ENCODE measurements at regions not wholly inside any gene's neighbourhood (a gene's known extent, or its start where the extent isn't known, plus 50 kb on each side); places are given as distances from the start of the nearest gene placed in this dataset.

DNA sequence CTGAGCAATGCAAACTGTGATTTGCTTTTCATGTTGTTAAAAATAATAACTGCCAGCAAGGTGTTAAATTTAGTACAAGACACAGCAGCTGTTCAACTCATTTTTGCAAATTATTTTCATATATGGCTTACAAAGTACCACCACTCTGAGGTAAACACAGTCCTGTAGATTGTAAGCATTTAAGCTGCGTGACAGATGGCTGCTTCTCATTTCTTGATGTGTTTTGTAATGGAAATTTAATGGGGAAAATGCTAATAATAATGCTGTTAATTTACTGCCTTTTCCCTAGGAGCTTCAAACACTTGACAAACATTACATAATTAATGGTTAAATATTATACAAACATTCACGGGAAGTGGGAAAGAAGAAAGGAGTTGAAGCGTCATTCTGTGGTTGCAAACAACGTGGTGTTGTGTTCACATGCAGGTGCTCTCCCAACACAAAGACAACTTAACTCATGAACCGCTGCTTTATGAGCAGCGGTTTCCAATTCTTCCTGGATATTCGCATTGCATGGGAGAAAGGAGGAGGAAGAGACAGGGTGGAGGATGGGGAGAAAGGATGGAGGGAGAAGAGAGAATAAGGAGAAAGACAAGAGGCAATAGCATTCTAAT lies 236.8 kb upstream of the VCX start:
- H3K4me1 ChIP-seq (ENCODE audit: control insufficient read depth, extremely low read depth, insufficient read depth, low read length) = no peaks in the 10 kb centered on the region
- intact Hi-C loops (cut with micrococcal nuclease) = no loop called here
- TF ChIP-seq FOS (IDR thresholded peaks at IDR 0.05; ENCODE audit: borderline replicate concordance, insufficient read depth, low read length) = no peak
- no peak for TF ChIP-seq EZH2 (IDR thresholded peaks at IDR 0.05; ENCODE audit: borderline replicate concordance, low read depth, low read length, severe bottlenecking)
- no peak for TF ChIP-seq MYC (IDR thresholded peaks at IDR 0.05; ENCODE audit: low read depth, low read length)
- no peak for TF ChIP-seq JUN (IDR thresholded peaks at IDR 0.05; ENCODE audit: borderline replicate concordance, insufficient read depth, insufficient read length, low read depth)
- TF ChIP-seq POLR2A (IDR thresholded peaks at IDR 0.05; ENCODE audit: low read depth, low read length) = no peak
- no peak for TF ChIP-seq GATA2 (IDR thresholded peaks at IDR 0.05; ENCODE audit: insufficient read depth, insufficient read length, low read depth, low read length)
- TF ChIP-seq, protein P1, sequence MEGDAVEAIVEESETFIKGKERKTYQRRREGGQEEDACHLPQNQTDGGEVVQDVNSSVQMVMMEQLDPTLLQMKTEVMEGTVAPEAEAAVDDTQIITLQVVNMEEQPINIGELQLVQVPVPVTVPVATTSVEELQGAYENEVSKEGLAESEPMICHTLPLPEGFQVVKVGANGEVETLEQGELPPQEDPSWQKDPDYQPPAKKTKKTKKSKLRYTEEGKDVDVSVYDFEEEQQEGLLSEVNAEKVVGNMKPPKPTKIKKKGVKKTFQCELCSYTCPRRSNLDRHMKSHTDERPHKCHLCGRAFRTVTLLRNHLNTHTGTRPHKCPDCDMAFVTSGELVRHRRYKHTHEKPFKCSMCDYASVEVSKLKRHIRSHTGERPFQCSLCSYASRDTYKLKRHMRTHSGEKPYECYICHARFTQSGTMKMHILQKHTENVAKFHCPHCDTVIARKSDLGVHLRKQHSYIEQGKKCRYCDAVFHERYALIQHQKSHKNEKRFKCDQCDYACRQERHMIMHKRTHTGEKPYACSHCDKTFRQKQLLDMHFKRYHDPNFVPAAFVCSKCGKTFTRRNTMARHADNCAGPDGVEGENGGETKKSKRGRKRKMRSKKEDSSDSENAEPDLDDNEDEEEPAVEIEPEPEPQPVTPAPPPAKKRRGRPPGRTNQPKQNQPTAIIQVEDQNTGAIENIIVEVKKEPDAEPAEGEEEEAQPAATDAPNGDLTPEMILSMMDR (IDR thresholded peaks at IDR 0.05; ENCODE audit: extremely low read depth in 1 of 2, insufficient read depth in 1 of 2, low read depth in 1 of 2, low read length in 2 of 2) = no peak
- TF ChIP-seq, protein P2, sequence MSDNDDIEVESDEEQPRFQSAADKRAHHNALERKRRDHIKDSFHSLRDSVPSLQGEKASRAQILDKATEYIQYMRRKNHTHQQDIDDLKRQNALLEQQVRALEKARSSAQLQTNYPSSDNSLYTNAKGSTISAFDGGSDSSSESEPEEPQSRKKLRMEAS (IDR thresholded peaks at IDR 0.05; ENCODE audit: insufficient read depth, insufficient read length) = no peak
- no peak overlapping the region for H3K27ac ChIP-seq (ENCODE audit: insufficient read depth, low read depth, low read length)
- H3K4me3 ChIP-seq (replicated peaks in 1 of 3; ENCODE audit: insufficient read depth in 1 of 3, low read depth in 1 of 3, low read length in 3 of 3) = no peak overlapping the region
- H3K4me2 ChIP-seq (ENCODE audit: insufficient read depth, low read length) = no peak overlapping the region
- BruUV-seq (replicated peaks) = no TSS peak
- H2AFZ ChIP-seq (ENCODE audit: low read depth, low read length) = no peak overlapping the region
- ChIA-PET POLR2A (no interaction called here), CTCF (no interaction called here)
- H3K27me3 ChIP-seq (ENCODE audit: control insufficient read depth in 2 of 2, insufficient read depth in 2 of 2, low read length in 2 of 2) = no peaks in the 10 kb centered on the region
- FAIRE-seq = no peak
- no peaks in the 10 kb centered on the region for H4K20me1 ChIP-seq (replicated peaks; ENCODE audit: control insufficient read depth, extremely low read depth, insufficient read depth, low read length)
- H3K36me3 ChIP-seq (ENCODE audit: control insufficient read depth in 2 of 2, extremely low read depth in 1 of 2, insufficient read depth in 2 of 2, low read length in 2 of 2) = no peaks in the 10 kb centered on the region
- dilution Hi-C loops (cut with MboI; ENCODE audit: extremely low pct_ligation_motif_present, low sequenced_read_pairs) = no loop called here
- H3K9me1 ChIP-seq (replicated peaks; ENCODE audit: control insufficient read depth, extremely low read depth, insufficient read depth, low read length) = no peaks in the 10 kb centered on the region
- H3K9me3 ChIP-seq (replicated peaks; ENCODE audit: control insufficient read depth, insufficient read depth, low read length) = no peaks in the 10 kb centered on the region
- no peak overlapping the region for H3K9ac ChIP-seq (replicated peaks; ENCODE audit: extremely low read depth, insufficient read depth, low read length)
- no peak for DNase-seq (ENCODE audit: low read depth, low spot score)
- H3K79me2 ChIP-seq (ENCODE audit: control insufficient read depth, insufficient read depth, low read length) = no peaks in the 10 kb centered on the region
